BE2C (cell line): ENCODE measurements at regions not wholly inside any gene's neighbourhood (a gene's known extent, or its start where the extent isn't known, plus 50 kb on each side); places are given as distances from the start of the nearest gene placed in this dataset.

Experiments used
- DNase-seq: peaks from one replicate; pipeline ENCODE4 v3.0.0-alpha.2; 2020
- H3K27me3 ChIP-seq: fragments of 250-450 bp; sonication (Bioruptor Pico); 2 replicates; pipeline ENCODE4 v1.5.1; 2020; ENCODE audit warnings: mild to moderate bottlenecking
- H3K36me3 ChIP-seq: fragments of 250-450 bp; sonication (Bioruptor Pico); 2 replicates; pipeline ENCODE4 v1.5.1; 2020; ENCODE audit warnings: mild to moderate bottlenecking
- H3K4me1 ChIP-seq: fragments of 250-450 bp; sonication (Bioruptor Pico); 2 replicates; pipeline ENCODE4 v1.5.1; 2020
- H3K4me3 ChIP-seq: 2 replicates; pipeline ENCODE4 v1.5.1; 2011; ENCODE audit warnings: low read depth, low read length
- H3K9me3 ChIP-seq: fragments of 250-450 bp; sonication (Bioruptor Pico); 2 replicates; pipeline ENCODE4 v1.5.1; 2020
- TF ChIP-seq, protein P1 (sequence below): IDR thresholded peaks from 2 replicates; pipeline ENCODE4 v1.5.1; 2012; ENCODE audit warnings: mild to moderate bottlenecking, low read depth, low read length

DNA sequence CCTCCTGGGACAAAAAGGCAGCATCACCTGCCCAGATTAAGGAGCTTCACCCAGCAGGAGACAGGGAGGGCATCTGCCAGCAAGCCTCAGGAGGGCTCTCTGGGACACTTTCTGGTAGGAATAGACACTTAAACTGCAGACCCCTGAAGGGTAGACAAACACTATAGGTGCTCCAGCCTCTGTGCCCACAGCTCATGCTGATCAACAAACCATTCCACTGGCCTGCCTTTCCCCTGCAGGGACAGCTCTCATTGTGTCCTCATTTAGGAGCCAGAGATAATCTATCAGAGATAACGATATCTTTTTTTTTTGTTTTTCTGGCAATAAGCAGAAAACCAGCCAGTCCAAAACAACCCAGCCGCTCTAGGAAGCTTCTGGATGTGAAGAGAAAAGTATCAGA lies 251.8 kb upstream of the CCDC196 start:
- Histone ChIP-seq H3K4me1 (no peaks in the 10 kb centered on the region), H3K36me3 (no peaks in the 10 kb centered on the region), H3K9me3 (no peaks in the 10 kb centered on the region), H3K27me3 (peaks cover 10% of the 10 kb centered on the region; the same call in 1 of the 2 replicates), H3K4me3 (no peak overlapping the region)
- DNase-seq = no peak
- TF ChIP-seq, protein P1, sequence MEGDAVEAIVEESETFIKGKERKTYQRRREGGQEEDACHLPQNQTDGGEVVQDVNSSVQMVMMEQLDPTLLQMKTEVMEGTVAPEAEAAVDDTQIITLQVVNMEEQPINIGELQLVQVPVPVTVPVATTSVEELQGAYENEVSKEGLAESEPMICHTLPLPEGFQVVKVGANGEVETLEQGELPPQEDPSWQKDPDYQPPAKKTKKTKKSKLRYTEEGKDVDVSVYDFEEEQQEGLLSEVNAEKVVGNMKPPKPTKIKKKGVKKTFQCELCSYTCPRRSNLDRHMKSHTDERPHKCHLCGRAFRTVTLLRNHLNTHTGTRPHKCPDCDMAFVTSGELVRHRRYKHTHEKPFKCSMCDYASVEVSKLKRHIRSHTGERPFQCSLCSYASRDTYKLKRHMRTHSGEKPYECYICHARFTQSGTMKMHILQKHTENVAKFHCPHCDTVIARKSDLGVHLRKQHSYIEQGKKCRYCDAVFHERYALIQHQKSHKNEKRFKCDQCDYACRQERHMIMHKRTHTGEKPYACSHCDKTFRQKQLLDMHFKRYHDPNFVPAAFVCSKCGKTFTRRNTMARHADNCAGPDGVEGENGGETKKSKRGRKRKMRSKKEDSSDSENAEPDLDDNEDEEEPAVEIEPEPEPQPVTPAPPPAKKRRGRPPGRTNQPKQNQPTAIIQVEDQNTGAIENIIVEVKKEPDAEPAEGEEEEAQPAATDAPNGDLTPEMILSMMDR = no peak

DNA sequence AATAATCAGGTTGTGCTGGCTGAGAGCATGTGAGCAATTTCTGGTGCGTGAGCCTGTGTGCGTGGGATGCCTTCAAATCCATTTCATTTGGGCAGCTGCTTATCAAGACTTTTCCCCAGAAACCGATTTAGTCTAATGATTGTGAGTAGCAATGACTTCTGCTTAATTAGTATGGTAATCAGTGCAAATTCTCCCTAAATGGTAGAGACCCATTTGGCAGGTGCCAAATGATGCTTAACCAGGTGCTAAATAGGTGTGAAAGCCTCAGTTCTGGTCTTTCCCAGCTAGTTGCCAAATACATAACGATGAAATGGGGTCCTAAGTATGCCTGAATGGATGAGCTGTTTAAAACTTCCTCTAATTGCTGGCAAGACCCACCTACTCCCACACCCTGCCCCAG lies 248.4 kb upstream of the CCDC196 start:
- no peaks in the 10 kb centered on the region for H3K4me1 ChIP-seq
- H3K4me3 ChIP-seq = no peak overlapping the region
- H3K36me3 ChIP-seq = no peaks in the 10 kb centered on the region
- no peaks in the 10 kb centered on the region for H3K9me3 ChIP-seq
- H3K27me3 ChIP-seq = peaks cover 6% of the 10 kb centered on the region; the same call in 1 of the 2 replicates
- DNase-seq = no peak
- TF ChIP-seq, protein P1 = no peak

DNA sequence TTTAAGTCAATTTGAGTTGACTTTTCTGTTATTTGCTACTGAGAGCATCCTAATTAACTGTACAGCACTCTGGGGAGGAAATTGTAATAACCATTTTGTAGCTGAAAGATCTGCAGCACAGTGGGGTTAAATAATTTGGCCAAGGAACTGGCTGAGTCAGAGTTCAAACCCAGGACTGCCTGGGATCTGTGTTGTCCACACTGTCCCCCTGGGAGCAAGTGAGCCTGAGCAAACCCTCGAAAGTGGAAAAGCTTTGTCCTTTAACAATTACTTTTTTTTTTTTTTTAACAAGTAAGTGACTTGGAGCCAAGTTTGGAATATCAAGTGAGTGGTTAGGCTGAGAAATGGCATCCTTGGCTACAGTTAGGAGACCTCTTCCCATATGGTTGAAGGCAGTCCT lies 247.2 kb upstream of the CCDC196 start:
- no peaks in the 10 kb centered on the region for H3K4me1 ChIP-seq
- TF ChIP-seq, protein P1 = no peak
- H3K27me3 ChIP-seq = peaks cover under 1% of the 10 kb centered on the region; the same call in 1 of the 2 replicates
- H3K36me3 ChIP-seq = no peaks in the 10 kb centered on the region
- H3K4me3 ChIP-seq = no peak overlapping the region
- H3K9me3 ChIP-seq = no peaks in the 10 kb centered on the region
- DNase-seq = no peak

DNA sequence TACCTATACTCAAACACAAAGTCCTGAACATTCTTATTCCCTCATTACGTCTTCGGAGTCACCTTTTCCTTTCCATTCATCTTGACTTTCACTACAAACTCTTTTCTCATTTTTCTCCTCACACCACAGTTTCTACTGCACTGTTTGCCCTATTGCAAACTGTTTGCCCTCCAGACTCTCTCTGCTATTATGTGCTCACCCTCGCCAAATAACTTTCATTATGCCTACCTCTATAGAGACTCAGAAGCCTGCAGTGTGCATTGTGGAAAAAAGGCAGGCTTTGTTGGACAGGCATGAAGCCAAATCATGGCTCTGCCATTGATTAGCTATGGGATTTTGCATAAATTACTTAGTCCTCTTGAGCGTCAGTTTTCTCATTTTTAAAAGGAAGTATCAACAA lies 246.6 kb upstream of the CCDC196 start:
- Histone ChIP-seq H3K4me3 (no peak overlapping the region), H3K9me3 (no peaks in the 10 kb centered on the region), H3K27me3 (no peaks in the 10 kb centered on the region; the same call in 1 of the 2 replicates), H3K4me1 (no peaks in the 10 kb centered on the region), H3K36me3 (no peaks in the 10 kb centered on the region)
- DNase-seq = no peak
- TF ChIP-seq, protein P1 = no peak

DNA sequence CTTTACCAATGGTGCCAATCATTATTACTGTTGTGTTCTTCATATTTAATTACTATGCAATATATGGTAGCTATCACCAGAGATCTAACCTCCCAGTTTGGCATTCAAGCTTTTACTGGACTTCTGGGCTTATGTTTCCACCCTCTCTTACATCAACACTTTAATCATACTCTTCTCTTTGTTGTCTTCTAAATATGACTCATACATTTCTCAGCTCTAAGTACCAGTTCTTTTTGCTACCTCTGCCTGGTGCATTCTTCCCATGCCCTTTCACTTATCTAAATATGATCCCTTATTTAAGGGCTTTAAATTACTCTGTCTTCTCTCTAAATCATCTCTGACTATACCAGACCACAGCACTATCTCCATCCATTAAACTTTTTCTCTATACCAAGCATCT lies 246.1 kb upstream of the CCDC196 start:
- DNase-seq = no peak
- Histone ChIP-seq H3K4me3 (no peak overlapping the region), H3K27me3 (no peaks in the 10 kb centered on the region; the same call in 1 of the 2 replicates)

DNA sequence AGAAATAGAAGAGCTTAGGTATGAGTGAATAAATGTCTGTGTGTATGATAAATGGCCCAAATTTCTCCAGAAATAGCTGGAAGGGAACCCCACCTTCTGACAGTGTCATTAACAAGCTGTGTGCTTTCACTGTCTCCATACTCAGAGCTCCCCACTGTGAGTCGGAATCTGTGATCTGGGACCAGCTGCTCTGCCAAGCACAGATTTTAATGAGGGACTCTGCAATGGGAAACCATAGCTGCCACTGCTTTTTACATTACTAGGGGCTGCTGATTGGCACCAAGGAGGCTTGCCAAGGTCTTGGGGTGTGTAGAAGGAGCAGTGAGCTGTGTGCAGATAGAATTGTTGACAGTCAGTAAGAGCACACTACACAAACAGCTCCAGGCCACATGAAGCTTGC lies 244.2 kb upstream of the CCDC196 start:
- H3K4me1 ChIP-seq = no peaks in the 10 kb centered on the region
- H3K27me3 ChIP-seq = no peaks in the 10 kb centered on the region; the same call in 1 of the 2 replicates
- H3K4me3 ChIP-seq = no peak overlapping the region
- DNase-seq = no peak
- H3K9me3 ChIP-seq = no peaks in the 10 kb centered on the region
- no peaks in the 10 kb centered on the region for H3K36me3 ChIP-seq
- TF ChIP-seq, protein P1 = no peak

More for the DNA sequence above, 246.1 kb upstream of the CCDC196 start:
- Histone ChIP-seq H3K36me3 (no peaks in the 10 kb centered on the region), H3K9me3 (no peaks in the 10 kb centered on the region), H3K4me1 (no peaks in the 10 kb centered on the region)
- TF ChIP-seq, protein P1 = no peak
